Heart left ventricle (tissue), 16 donors: ENCODE measurements at regions not wholly inside any gene's neighbourhood (a gene's known extent, or its start where the extent isn't known, plus 50 kb on each side); places are given as distances from the start of the nearest gene placed in this dataset.
A peak's percentile ranks its signal among the peaks of the same experiment; 100 is the strongest.

Source experiments
- ATAC-seq, 4 donors: fragments of 200-7000 bp; cut with Tn5 transposase; one replicate each; pipeline ENCODE4 v1.9.1; 2020 to 2022; ENCODE audit warnings: moderate library complexity in 4 of 4, mild to moderate bottlenecking in 3 of 4, moderate number of reproducible peaks in 1 of 4
- DNase-seq, 5 donors: peaks; one replicate each; pipeline ENCODE4 v3.0.0-alpha.2; 2020
- H3K27ac ChIP-seq, 12 donors: fragments of 200-600 bp; sonication (generic) in 4 of 12; one replicate each; pipeline versions ENCODE4 v1.5.0 to v1.8.0; 2016 to 2022; ENCODE audit warnings: mild to moderate bottlenecking in 2 of 12
- H3K27me3 ChIP-seq, 9 donors: fragments of 200-600 bp; sonication (generic) in 2 of 9; one replicate each; pipeline versions ENCODE4 v1.5.1 to v1.8.0; 2016 to 2022; ENCODE audit warnings: mild to moderate bottlenecking in 3 of 9
- H3K36me3 ChIP-seq, 9 donors: fragments of 200-600 bp; sonication (generic) in 2 of 9; one replicate each; pipeline versions ENCODE4 v1.5.0 to v1.8.0; 2018 to 2022; ENCODE audit warnings: mild to moderate bottlenecking in 2 of 9
- H3K4me1 ChIP-seq, 12 donors: fragments of 200-600 bp; sonication (generic) in 4 of 12; one replicate each; pipeline versions ENCODE4 v1.5.0 to v1.8.0; 2016 to 2022; ENCODE audit warnings: mild to moderate bottlenecking in 3 of 12
- H3K4me3 ChIP-seq, 12 donors: fragments of 200-600 bp; sonication (generic) in 4 of 12; one replicate each; pipeline versions ENCODE4 v1.5.0 to v1.8.0; 2017 to 2022; ENCODE audit warnings: mild to moderate bottlenecking in 9 of 12, moderate library complexity in 4 of 12
- H3K9me3 ChIP-seq, 12 donors: fragments of 200-600 bp; sonication (generic) in 4 of 12; one replicate each; pipeline versions ENCODE4 v1.5.0 to v1.8.0; 2016 to 2022; ENCODE audit warnings: mild to moderate bottlenecking in 1 of 12
- CTCF ChIP-seq, 12 donors: fragments of 200-600 bp; sonication (generic) in 4 of 12; IDR thresholded peaks; one replicate each; pipeline versions ENCODE4 v1.5.0 to v1.8.0; 2018 to 2022; ENCODE audit warnings: antibody characterized with exemption in 12 of 12, mild to moderate bottlenecking in 5 of 12
- POLR2A ChIP-seq, 2 donors: fragments of 450-650 bp; IDR thresholded peaks; one replicate each; pipeline ENCODE4 v1.6.1; 2017; ENCODE audit warnings: antibody characterized with exemption in 2 of 2, mild to moderate bottlenecking in 2 of 2, moderate library complexity in 2 of 2
- WGBS, 4 donors: extraction: QIAGEN DNeasy Blood & Tissue Kit in 2 of 4; methylation state at CpG; one replicate each; pipeline versions ENCODE4 v1.1.5 to v1.1.7; 2013 to 2018; 5-methylcytosine and 5-hydroxymethylcytosine counted together
- intact Hi-C, 10 donors: fragments of 100-400 bp; cut with DNase I; formaldehyde crosslinking; loops; one replicate each; pipeline versions ENCODE4 v1.11.1 to v1.14.2; 2022
- donor health status: ischemic (EF 13 %, LVEDD 7.1; RV severe dilation, severe dysfunction).
- donor health status: healthy with polysubstance abuse.
- donor health status: DM: no; HTN: yes; CAD: no.
- donor health status: DM: no; HTN: no; CAD: no.
- donor health status: ischemic (EF 25% LVEDD 6.9; RV normal size, moderate dysfunction).
- donor health status: ischemic (EF 25% LVEDD 5.7; RV mildly dilated, moderate dysfunction).
- donor health status: healthy.
- donor health status: DM: yes; HTN: yes; CAD: no.
- donor health status: ischemic (EF 35%, LVEDD 5.7; RV mildly dilated, moderate dysfunction).
- donor health status: nonischemic (EF 11% LVEDD 7.7; RV severe dilation, severe dysfunction).
- donor health status: DM: yes; HTN: yes; CAD: no.
- donor health status: PGD.
- donor health status: ischemic (EF 29% LVEDD 5.4; RV normal size, mild dysfunction).
- donor health status: nonischemic (EF 23%, LVEDD 6.1; RV moderate dilation, normal function).

GRCh38 chr16:86387468-86388440 is 122.6 kb upstream of the FOXF1 start:
- H3K27me3 ChIP-seq = peaks cover 0 to 60% (median 9%) of the 10 kb centered on the region in 9 donors
- TF ChIP-seq POLR2A (IDR thresholded peaks at IDR 0.05) = no peak
- TF ChIP-seq CTCF (IDR thresholded peaks at IDR 0.05) = no peak

GRCh38 chr16:86388976-86389375 is 121.4 kb upstream of the FOXF1 start:
- peaks cover 0 to 60% (median 9%) of the 10 kb centered on the region in 9 donors for H3K27me3 ChIP-seq
- DNase-seq = no peak
- ATAC-seq = no peak
- peaks cover 0 to 3% (median 0%) of the 10 kb centered on the region in 12 donors for H3K4me1 ChIP-seq
- peaks cover 0 to 2% (median 0%) of the 10 kb centered on the region in 12 donors for H3K9me3 ChIP-seq
- no peak overlapping the region for H3K4me3 ChIP-seq
- no peak overlapping the region for H3K27ac ChIP-seq
- intact Hi-C loops = no loop called here
- no peaks in the 10 kb centered on the region for H3K36me3 ChIP-seq
- no peak for TF ChIP-seq POLR2A (IDR thresholded peaks at IDR 0.05)
- TF ChIP-seq CTCF (IDR thresholded peaks at IDR 0.05) = no peak
- 60 to 70% (median 66%) methylated on average over 5 of the region's 5 CpGs for WGBS, 4 donors

More at GRCh38 chr16:86387468-86388440, 122.6 kb upstream of the FOXF1 start:
- no peak for ATAC-seq
- intact Hi-C loops = no loop called here
- peaks cover 0 to 7% (median 0%) of the 10 kb centered on the region in 12 donors for H3K4me1 ChIP-seq
- WGBS, 4 donors = 85 to 88% (median 87%) methylated on average over 24 of the region's 24 CpGs
- DNase-seq = no peak
- H3K4me3 ChIP-seq = no peak overlapping the region
- no peak overlapping the region for H3K27ac ChIP-seq
- no peaks in the 10 kb centered on the region for H3K36me3 ChIP-seq
- H3K9me3 ChIP-seq = peaks cover 0 to 2% (median 0%) of the 10 kb centered on the region in 12 donors

DNA sequence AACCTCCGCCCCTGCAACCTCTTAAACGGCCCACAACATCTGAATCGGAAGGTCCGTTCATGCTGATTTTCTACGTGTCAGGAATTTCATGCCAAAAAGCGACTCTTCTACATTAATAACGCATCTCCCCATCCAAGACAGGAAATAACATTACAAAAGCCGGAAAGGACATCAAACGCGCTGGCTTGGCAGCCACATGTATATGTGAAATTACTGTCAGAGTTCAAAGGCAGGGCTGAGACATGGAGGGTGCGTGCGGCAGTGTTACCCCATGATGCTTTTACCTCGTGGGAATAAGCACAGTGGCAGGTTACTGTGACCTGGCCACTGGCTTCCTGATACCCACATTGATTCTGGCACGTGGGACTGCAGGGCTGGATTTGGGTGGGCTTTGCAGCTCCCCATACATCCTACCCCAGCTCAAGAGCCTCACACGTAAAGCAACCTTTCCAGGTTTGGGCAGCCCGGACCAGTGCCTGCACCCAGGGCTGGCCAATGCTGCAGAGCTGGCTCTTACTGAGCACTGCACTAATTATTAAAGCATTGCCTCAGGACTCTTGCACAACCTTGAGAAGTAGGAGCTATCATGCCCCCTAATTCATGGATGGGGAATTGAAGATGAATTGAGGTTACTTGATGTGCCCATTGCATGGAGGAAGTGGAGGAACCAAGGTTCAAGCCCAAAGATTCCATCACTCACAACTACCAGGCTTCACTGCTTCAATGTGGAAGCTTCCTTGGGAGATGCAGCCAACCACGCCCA is 120.6 kb upstream of the FOXF1 start:
- no peak overlapping the region for H3K4me3 ChIP-seq
- H3K27me3 ChIP-seq = peaks cover 0 to 54% (median 9%) of the 10 kb centered on the region in 9 donors
- H3K9me3 ChIP-seq = peaks cover 0 to 2% (median 0%) of the 10 kb centered on the region in 12 donors
- H3K27ac ChIP-seq = no peak overlapping the region
- ATAC-seq (peak in 1 of 4 donors; percentile 41), DNase-seq (no peak)
- 47 to 67% (median 62%) methylated on average over 17 of the region's 17 CpGs for WGBS, 4 donors
- H3K36me3 ChIP-seq = no peaks in the 10 kb centered on the region
- intact Hi-C loops = loop anchor here in 2 of 10 donors (5.0 to 10.0 kb wide), 2 partner anchors 38 to 305 kb away; no protein-coding TSS in a partner anchor
- TF ChIP-seq POLR2A (IDR thresholded peaks at IDR 0.05) (no peak), CTCF (IDR thresholded peaks at IDR 0.05) (no peak)
- H3K4me1 ChIP-seq = no peaks in the 10 kb centered on the region
